K562 (cell line): ENCODE measurements at regions not wholly inside any gene's neighbourhood (a gene's known extent, or its start where the extent isn't known, plus 50 kb on each side); places are given as distances from the start of the nearest gene placed in this dataset.

Source experiments
- ATF7 ChIP-seq: fragments of 450-650 bp; IDR thresholded peaks from 2 replicates; pipeline ENCODE4 v1.7.1; 2014; ENCODE audit warnings: mild to moderate bottlenecking, moderate library complexity
- DEAF1 ChIP-seq: fragments of 450-650 bp; formaldehyde crosslinking; IDR thresholded peaks from 2 replicates; pipeline ENCODE4 v1.4.0; 2020; ENCODE audit warnings: mild to moderate bottlenecking, moderate library complexity
- HOXB6 ChIP-seq: fragments of 250-450 bp; sonication (Bioruptor Pico); IDR thresholded peaks from 2 replicates; pipeline ENCODE4 v1.5.1; 2022; ENCODE audit warnings: mild to moderate bottlenecking, borderline replicate concordance
- KLF13 ChIP-seq: fragments of 450-650 bp; IDR thresholded peaks from 2 replicates; pipeline ENCODE4 v1.6.1; 2016; ENCODE audit warnings: missing genetic modification characterization, low read depth, mild to moderate bottlenecking, missing compliant biosample characterization, moderate library complexity, borderline replicate concordance
- NFIC ChIP-seq: fragments of 450-650 bp; IDR thresholded peaks from 2 replicates; pipeline ENCODE4 v1.6.1; 2017; ENCODE audit warnings: mild to moderate bottlenecking, inconsistent platforms
- NRF1 ChIP-seq, 2 experiments: fragments of 450-650 bp; IDR thresholded peaks in 1 of 2; conservative IDR thresholded peaks in 1 of 2; 2 replicates each; pipeline ENCODE4 v1.6.1; 2014; ENCODE audit warnings: mild to moderate bottlenecking in 2 of 2
- PHF8 ChIP-seq: fragments of 200-600 bp; sonication (generic); IDR thresholded peaks from 2 replicates; pipeline ENCODE4 v1.6.1; 2012; ENCODE audit warnings: mixed run types, mild to moderate bottlenecking, inconsistent platforms, low read length, moderate library complexity, borderline replicate concordance
- POLR2H ChIP-seq: IDR thresholded peaks from 2 replicates; pipeline ENCODE4 v1.6.1; 2016; ENCODE audit warnings: missing genetic modification characterization, low read depth, mild to moderate bottlenecking, control low read depth, missing compliant biosample characterization, moderate library complexity
- PTBP1 ChIP-seq: fragments of 200-400 bp; formaldehyde crosslinking; IDR thresholded peaks from 2 replicates; pipeline ENCODE4 v1.6.1; 2017; ENCODE audit warnings: low read depth, low read length
- RAD21 ChIP-seq, 2 experiments: fragments of 250-450 bp in 1 of 2; fragments of 450-650 bp in 1 of 2; sonication (Bioruptor Pico) in 1 of 2; formaldehyde crosslinking in 1 of 2; IDR thresholded peaks in 1 of 2; conservative IDR thresholded peaks in 1 of 2; 2 replicates each; pipeline versions ENCODE4 v1.4.0 to v1.8.0; 2020 to 2022; ENCODE audit warnings: mild to moderate bottlenecking in 2 of 2, moderate library complexity in 1 of 2
- RCOR1 ChIP-seq, 2 experiments: IDR thresholded peaks; 2 replicates each; pipeline ENCODE4 v1.6.1; 2012; ENCODE audit warnings: low read depth in 2 of 2, low read length in 2 of 2, borderline replicate concordance in 1 of 2, improper control_type of control experiment in 1 of 2
- REST ChIP-seq, 2 experiments: fragments of 450-650 bp; formaldehyde crosslinking in 1 of 2; IDR thresholded peaks; 2 replicates each; pipeline versions ENCODE4 v1.4.0 to v1.6.1; 2014 to 2020; ENCODE audit warnings: mild to moderate bottlenecking in 2 of 2, borderline replicate concordance in 1 of 2, low read depth in 1 of 2
- YBX1 ChIP-seq: fragments of 450-650 bp; IDR thresholded peaks from 2 replicates; pipeline ENCODE4 v1.7.1; 2016; ENCODE audit warnings: mild to moderate bottlenecking
- ZNF347 ChIP-seq: fragments of 450-650 bp; formaldehyde crosslinking; IDR thresholded peaks from 2 replicates; pipeline ENCODE4 v1.4.0; 2020; ENCODE audit warnings: low read depth, mild to moderate bottlenecking, moderate library complexity

- peak; percentile 44; the same call in 1 of the 2 replicates for TF ChIP-seq REST (IDR thresholded peaks at IDR 0.05; ENCODE audit: borderline replicate concordance)
- TF ChIP-seq REST (CRISPR knock-in tag; IDR thresholded peaks at IDR 0.05; ENCODE audit: low read depth), result no peak
- TF ChIP-seq NRF1 (conservative IDR thresholded peaks at IDR 0.05 in 1 of 2, IDR thresholded peaks at IDR 0.05 in 1 of 2), result no peak
- TF ChIP-seq PTBP1, result no peak
- TF ChIP-seq HOXB6 (CRISPR knock-in tag), result no peak
- TF ChIP-seq RCOR1 (IDR thresholded peaks at IDR 0.05; ENCODE audit: borderline replicate concordance in 1 of 2, low read depth in 2 of 2, low read length in 2 of 2), result no peak
- no peak for TF ChIP-seq ZNF347 (CRISPR knock-in tag)
- TF ChIP-seq KLF13 (tag), result no peak
- TF ChIP-seq RAD21 (CRISPR knock-in tag; conservative IDR thresholded peaks at IDR 0.05 in 1 of 2, IDR thresholded peaks at IDR 0.05 in 1 of 2), result peak; percentile 31 to 65; a peak in 3 of 4 replicates
- no peak for TF ChIP-seq NFIC
- peak; percentile 19; the same call in 1 of the 2 replicates for TF ChIP-seq DEAF1 (CRISPR knock-in tag)
- TF ChIP-seq POLR2H (tag), result no peak
- no peak for TF ChIP-seq ATF7
- no peak for TF ChIP-seq PHF8
- TF ChIP-seq YBX1, result no peak
These were observed 55.2 kb upstream of the CHRNA7 start (continued) for GRCh38 chr15:31974855-31975829.
